Smooth muscle cell (in vitro differentiated cells): ENCODE measurements at regions not wholly inside any gene's neighbourhood (a gene's known extent, or its start where the extent isn't known, plus 50 kb on each side); places are given as distances from the start of the nearest gene placed in this dataset.

ENCODE experiments used
- DNase-seq: peaks from one replicate; lab custom pipeline; 2025; ENCODE audit not compliant: unreplicated experiment; lab: John Stamatoyannopoulos, UW
- H2AFZ ChIP-seq: fragments of 200-600 bp; sonication (generic); 2 replicates; pipeline ENCODE4 v1.6.0; 2016; ENCODE audit warnings: antibody characterized with exemption, low read depth, mild to moderate bottlenecking
- H3F3A ChIP-seq: fragments of 200-600 bp; sonication (generic); 2 replicates; pipeline ENCODE4 v1.6.0; 2017; ENCODE audit warnings: antibody characterized with exemption, low read depth
- H3K27ac ChIP-seq: fragments of 200-600 bp; sonication (generic); 2 replicates; pipeline ENCODE4 v1.5.1; 2016; ENCODE audit warnings: low read depth, mild to moderate bottlenecking
- H3K27me3 ChIP-seq: fragments of 200-600 bp; sonication (generic); 2 replicates; pipeline ENCODE4 v1.6.1; 2016; ENCODE audit warnings: low read depth, mild to moderate bottlenecking
- H3K36me3 ChIP-seq: fragments of 200-600 bp; sonication (generic); 2 replicates; pipeline ENCODE4 v1.5.1; 2016; ENCODE audit warnings: low read depth
- H3K4me1 ChIP-seq: fragments of 200-600 bp; sonication (generic); 2 replicates; pipeline ENCODE4 v1.5.1; 2016; ENCODE audit warnings: low read depth
- H3K4me2 ChIP-seq: fragments of 200-600 bp; sonication (generic); 2 replicates; pipeline ENCODE4 v1.6.0; 2016; ENCODE audit warnings: mild to moderate bottlenecking
- H3K4me3 ChIP-seq: fragments of 200-600 bp; sonication (generic); 2 replicates; pipeline ENCODE4 v1.5.1; 2016; ENCODE audit warnings: mild to moderate bottlenecking
- H3K79me2 ChIP-seq: fragments of 200-600 bp; sonication (generic); 2 replicates; pipeline ENCODE4 v1.6.0; 2016; ENCODE audit warnings: low read depth, mild to moderate bottlenecking
- H3K9ac ChIP-seq: fragments of 200-600 bp; sonication (generic); 2 replicates; pipeline ENCODE4 v1.6.0; 2016; ENCODE audit warnings: low read depth
- H3K9me3 ChIP-seq: fragments of 200-600 bp; sonication (generic); replicated peaks from 2 replicates; pipeline ENCODE4 v1.5.1; 2016; ENCODE audit warnings: low read depth
- H4K20me1 ChIP-seq: fragments of 200-600 bp; sonication (generic); 2 replicates; pipeline ENCODE4 v1.6.0; 2016; ENCODE audit warnings: low read depth
- CTCF ChIP-seq: fragments of 200-600 bp; sonication (generic); IDR thresholded peaks from 2 replicates; pipeline ENCODE4 v1.5.1; 2017; ENCODE audit warnings: borderline replicate concordance, mild to moderate bottlenecking, antibody characterized with exemption; ENCODE audit not compliant: insufficient read depth, poor library complexity, severe bottlenecking
- WGBS: methylation state at CpG from one replicate; pipeline ENCODE4 v1.1.7; 2016; ENCODE audit warnings: low lambda C conversion rate; 5-methylcytosine and 5-hydroxymethylcytosine counted together

- Histone ChIP-seq H3K9ac (no peak overlapping the region), H3F3A (no peaks in the 10 kb centered on the region), H2AFZ (no peak overlapping the region), H3K27ac (no peak overlapping the region), H3K4me2 (no peak overlapping the region), H3K79me2 (no peaks in the 10 kb centered on the region), H3K36me3 (no peaks in the 10 kb centered on the region), H4K20me1 (no peaks in the 10 kb centered on the region), H3K9me3 (no peaks in the 10 kb centered on the region), H3K27me3 (no peaks in the 10 kb centered on the region), H3K4me3 (no peak overlapping the region), H3K4me1 (no peaks in the 10 kb centered on the region)
- WGBS = 54% methylated on average over 2 of the region's 2 CpGs
- no peak for DNase-seq
- TF ChIP-seq CTCF = no peak
Observed at GRCh38 chr7:68304536-68304935, 1293.7 kb upstream of the AUTS2 start.

GRCh38 chr7:68306692-68307107 lies 1291.6 kb upstream of the AUTS2 start:
- H3F3A ChIP-seq = no peaks in the 10 kb centered on the region

GRCh38 chr7:68309271-68309670 lies 1289.0 kb upstream of the AUTS2 start:
- H3K27ac ChIP-seq = no peak overlapping the region
- H4K20me1 ChIP-seq = no peaks in the 10 kb centered on the region
- no peak overlapping the region for H3K9ac ChIP-seq
- DNase-seq = no peak
- H3K4me2 ChIP-seq = no peak overlapping the region
- no peaks in the 10 kb centered on the region for H3K36me3 ChIP-seq
- TF ChIP-seq CTCF = no peak
- H3K4me3 ChIP-seq = no peak overlapping the region
- peaks cover 1% of the 10 kb centered on the region for H3K27me3 ChIP-seq
- H3K4me1 ChIP-seq = no peaks in the 10 kb centered on the region
- H3K79me2 ChIP-seq = no peaks in the 10 kb centered on the region
- no peaks in the 10 kb centered on the region for H3K9me3 ChIP-seq
- H3F3A ChIP-seq = no peaks in the 10 kb centered on the region
- no peak overlapping the region for H2AFZ ChIP-seq
- 91% methylated on average over 2 of the region's 2 CpGs for WGBS

More at GRCh38 chr7:68306692-68307107, 1291.6 kb upstream of the AUTS2 start:
- no peak overlapping the region for H3K4me2 ChIP-seq
- no peak overlapping the region for H2AFZ ChIP-seq
- no peak for TF ChIP-seq CTCF
- H3K4me3 ChIP-seq = no peak overlapping the region
- no peaks in the 10 kb centered on the region for H3K36me3 ChIP-seq
- no peaks in the 10 kb centered on the region for H3K79me2 ChIP-seq
- H3K9ac ChIP-seq = no peak overlapping the region
- H4K20me1 ChIP-seq = no peaks in the 10 kb centered on the region
- no peak overlapping the region for H3K27ac ChIP-seq
- H3K9me3 ChIP-seq = no peaks in the 10 kb centered on the region
- 45% methylated on average over 3 of the region's 3 CpGs for WGBS
- DNase-seq = no peak
- H3K27me3 ChIP-seq = no peaks in the 10 kb centered on the region
- H3K4me1 ChIP-seq = no peaks in the 10 kb centered on the region

- Histone ChIP-seq H3K27ac (no peak overlapping the region), H3K4me2 (no peak overlapping the region), H3K9me3 (no peaks in the 10 kb centered on the region), H3K4me3 (no peak overlapping the region), H3K27me3 (peaks cover 4% of the 10 kb centered on the region), H4K20me1 (no peaks in the 10 kb centered on the region), H3K79me2 (no peaks in the 10 kb centered on the region), H3F3A (no peaks in the 10 kb centered on the region), H3K9ac (no peak overlapping the region), H3K4me1 (no peaks in the 10 kb centered on the region), H3K36me3 (no peaks in the 10 kb centered on the region), H2AFZ (no peak overlapping the region)
- no peak for TF ChIP-seq CTCF
- DNase-seq = no peak
- WGBS = 61% methylated on average over 6 of the region's 6 CpGs
Observed at GRCh38 chr7:68309806-68310205, 1288.5 kb upstream of the AUTS2 start.
